SK-N-SH treated with all-trans-retinoic acid at 6 μM for 48 hours (cell line): ENCODE measurements at regions not wholly inside any gene's neighbourhood (a gene's known extent, or its start where the extent isn't known, plus 50 kb on each side); places are given as distances from the start of the nearest gene placed in this dataset.

Experiments used
- ATAC-seq: fragments of 200-7000 bp; cut with Tn5 transposase; 3 replicates; pipeline ENCODE4 v1.9.1; 2020; ENCODE audit warnings: mild to moderate bottlenecking, moderate library complexity
- ARNTL ChIP-seq: fragments of 450-650 bp; formaldehyde crosslinking; IDR thresholded peaks from 2 replicates; pipeline ENCODE4 v1.5.0; 2020; ENCODE audit warnings: low read depth, mild to moderate bottlenecking, moderate library complexity, borderline replicate concordance
- BACH2 ChIP-seq: fragments of 250-450 bp; sonication (Bioruptor Pico); IDR thresholded peaks from 2 replicates; pipeline ENCODE4 v1.9.0; 2021; ENCODE audit warnings: mild to moderate bottlenecking, borderline replicate concordance
- CSDC2 ChIP-seq: fragments of 250-450 bp; sonication (Bioruptor Pico); IDR thresholded peaks from 2 replicates; pipeline ENCODE4 v1.5.0; 2020; ENCODE audit warnings: mild to moderate bottlenecking, moderate library complexity
- ESRRG ChIP-seq: fragments of 250-450 bp; sonication (Bioruptor Pico); IDR thresholded peaks from 2 replicates; pipeline ENCODE4 v1.6.1; 2021; ENCODE audit warnings: mild to moderate bottlenecking
- GLIS3 ChIP-seq: fragments of 250-450 bp; sonication (Bioruptor Pico); IDR thresholded peaks from 2 replicates; pipeline ENCODE4 v1.5.0; 2020; ENCODE audit warnings: mild to moderate bottlenecking, moderate library complexity
- ISL1 ChIP-seq: fragments of 250-450 bp; sonication (Bioruptor Pico); IDR thresholded peaks from 2 replicates; pipeline ENCODE4 v2.1.2; 2022; ENCODE audit warnings: mild to moderate bottlenecking, moderate library complexity
- OSR1 ChIP-seq: fragments of 250-450 bp; sonication (Bioruptor Pico); IDR thresholded peaks from 2 replicates; pipeline ENCODE4 v1.8.0; 2022; ENCODE audit warnings: moderate library complexity, mild to moderate bottlenecking, inconsistent platforms
- RARB ChIP-seq: fragments of 250-450 bp; sonication (Bioruptor Pico); IDR thresholded peaks from 2 replicates; pipeline ENCODE4 v1.8.0; 2021; ENCODE audit warnings: mild to moderate bottlenecking, moderate library complexity
- SNAI2 ChIP-seq: fragments of 250-450 bp; sonication (Bioruptor Pico); IDR thresholded peaks from 2 replicates; pipeline ENCODE4 v1.5.0; 2020; ENCODE audit warnings: mild to moderate bottlenecking, moderate library complexity
- TCF4 ChIP-seq: fragments of 250-450 bp; sonication (Bioruptor Pico); IDR thresholded peaks from 2 replicates; pipeline ENCODE4 v1.8.0; 2021; ENCODE audit warnings: mild to moderate bottlenecking, moderate library complexity, borderline replicate concordance
- TOX ChIP-seq: fragments of 250-450 bp; sonication (Bioruptor Pico); IDR thresholded peaks from 2 replicates; pipeline ENCODE4 v1.8.0; 2021; ENCODE audit warnings: mild to moderate bottlenecking, moderate library complexity, borderline replicate concordance
- ZC3H10 ChIP-seq: fragments of 250-450 bp; sonication (Bioruptor Pico); IDR thresholded peaks from 2 replicates; pipeline ENCODE4 v1.5.1; 2021; ENCODE audit warnings: mild to moderate bottlenecking, moderate library complexity
- ZFP3 ChIP-seq: fragments of 250-450 bp; sonication (Bioruptor Pico); IDR thresholded peaks from 2 replicates; pipeline ENCODE4 v1.5.0; 2020; ENCODE audit warnings: mild to moderate bottlenecking, moderate library complexity
- ZFP30 ChIP-seq: fragments of 450-650 bp; formaldehyde crosslinking; IDR thresholded peaks from 2 replicates; pipeline ENCODE4 v1.5.0; 2022; ENCODE audit warnings: mild to moderate bottlenecking, moderate library complexity
- ZNF8 ChIP-seq: fragments of 450-650 bp; formaldehyde crosslinking; IDR thresholded peaks from 2 replicates; pipeline ENCODE4 v1.5.0; 2020; ENCODE audit warnings: mild to moderate bottlenecking, moderate library complexity
- TF ChIP-seq, protein P1 (sequence below): fragments of 250-450 bp; sonication (Bioruptor Pico); IDR thresholded peaks from 2 replicates; pipeline ENCODE4 v1.5.1; 2020; ENCODE audit warnings: low read depth, mild to moderate bottlenecking, moderate library complexity
- TF ChIP-seq, protein P2 (sequence below): fragments of 250-450 bp; sonication (Bioruptor Pico); IDR thresholded peaks from 2 replicates; pipeline ENCODE4 v1.8.0; 2021; ENCODE audit warnings: low read depth, mild to moderate bottlenecking, moderate library complexity, borderline replicate concordance
- TF ChIP-seq, protein P3 (sequence below): fragments of 250-450 bp; sonication (Bioruptor Pico); IDR thresholded peaks from 2 replicates; pipeline ENCODE4 v1.5.0; 2020; ENCODE audit warnings: mild to moderate bottlenecking, moderate library complexity
- TF ChIP-seq, protein P4 (sequence below): fragments of 250-450 bp; sonication (Bioruptor Pico); IDR thresholded peaks from 2 replicates; pipeline ENCODE4 v1.8.0; 2020; ENCODE audit warnings: mild to moderate bottlenecking, moderate library complexity, borderline replicate concordance
- TF ChIP-seq, protein P5 (sequence below): fragments of 250-450 bp; sonication (Bioruptor Pico); IDR thresholded peaks from 2 replicates; pipeline ENCODE4 v1.5.1; 2021; ENCODE audit warnings: mild to moderate bottlenecking, moderate library complexity

DNA sequence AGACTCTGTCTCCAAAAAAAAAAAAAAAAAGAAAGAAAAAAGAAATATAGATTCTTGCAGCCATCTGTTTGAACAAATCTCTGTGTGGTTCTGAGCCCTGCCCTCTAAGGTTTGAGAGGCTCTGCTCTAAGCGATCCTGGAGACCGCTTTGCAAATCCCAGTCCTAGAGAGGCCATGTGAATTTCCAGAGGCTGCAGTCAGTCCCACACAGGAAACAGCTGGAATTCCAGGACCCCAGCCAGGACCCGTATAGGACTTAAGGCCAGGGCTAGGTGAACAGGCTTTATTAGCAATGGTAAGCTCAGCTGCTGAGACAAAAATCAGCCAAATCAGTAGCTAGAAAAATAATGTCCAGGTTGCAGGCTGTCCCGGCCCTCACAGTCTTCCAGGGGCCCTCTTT is 154.8 kb downstream of the RPS24 start (continued):
- TF ChIP-seq, protein P1, sequence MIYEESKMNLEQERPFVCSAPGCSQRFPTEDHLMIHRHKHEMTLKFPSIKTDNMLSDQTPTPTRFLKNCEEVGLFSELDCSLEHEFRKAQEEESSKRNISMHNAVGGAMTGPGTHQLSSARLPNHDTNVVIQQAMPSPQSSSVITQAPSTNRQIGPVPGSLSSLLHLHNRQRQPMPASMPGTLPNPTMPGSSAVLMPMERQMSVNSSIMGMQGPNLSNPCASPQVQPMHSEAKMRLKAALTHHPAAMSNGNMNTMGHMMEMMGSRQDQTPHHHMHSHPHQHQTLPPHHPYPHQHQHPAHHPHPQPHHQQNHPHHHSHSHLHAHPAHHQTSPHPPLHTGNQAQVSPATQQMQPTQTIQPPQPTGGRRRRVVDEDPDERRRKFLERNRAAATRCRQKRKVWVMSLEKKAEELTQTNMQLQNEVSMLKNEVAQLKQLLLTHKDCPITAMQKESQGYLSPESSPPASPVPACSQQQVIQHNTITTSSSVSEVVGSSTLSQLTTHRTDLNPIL: no peak
- TF ChIP-seq BACH2 (no peak), ESRRG (CRISPR knock-in tag) (no peak), ISL1 (CRISPR knock-in tag) (no peak), ZNF8 (CRISPR knock-in tag) (no peak), ZFP3 (CRISPR knock-in tag) (no peak), ZFP30 (CRISPR knock-in tag) (no peak), TOX (CRISPR knock-in tag) (no peak)

DNA sequence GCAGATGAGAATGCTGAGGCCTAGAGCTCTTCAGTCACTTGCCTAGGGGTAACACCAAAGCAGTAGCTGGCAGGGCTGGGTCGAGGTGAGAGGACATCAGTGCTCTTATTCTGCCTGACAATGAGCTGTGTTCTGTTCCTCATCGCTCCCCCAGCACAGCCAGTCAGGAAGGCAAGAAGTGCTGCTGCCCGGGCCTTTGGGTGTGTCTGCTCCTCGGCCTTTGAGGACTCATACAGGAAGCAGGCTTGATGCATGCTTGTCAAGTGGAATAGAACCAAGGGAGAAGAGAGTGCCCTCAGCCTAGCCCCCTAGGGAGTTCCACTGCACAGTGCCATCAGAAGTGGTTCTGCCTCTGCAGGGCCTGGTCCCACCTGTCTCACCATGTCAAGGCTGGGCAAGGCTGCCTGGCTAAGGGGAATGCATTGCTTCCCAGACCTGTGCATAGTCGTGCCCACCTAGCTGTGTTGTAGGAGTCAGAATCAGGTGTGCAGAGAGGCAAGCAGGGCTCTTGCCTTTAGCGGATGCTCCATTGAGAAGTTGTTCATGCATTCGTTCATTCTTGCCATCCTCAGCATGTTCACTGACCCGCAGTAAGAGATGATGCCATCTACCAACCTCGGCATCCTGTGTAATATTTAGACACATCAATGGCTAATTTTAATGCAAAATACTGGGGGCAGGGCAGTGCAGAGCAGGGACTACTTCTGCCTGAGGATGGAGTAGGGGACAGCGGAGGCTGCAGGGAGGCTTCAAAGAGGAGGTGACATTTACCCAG is 156.6 kb downstream of the RPS24 start:
- no peak for TF ChIP-seq SNAI2 (CRISPR knock-in tag)
- TF ChIP-seq CSDC2 (CRISPR knock-in tag): no peak
- TF ChIP-seq RARB (CRISPR knock-in tag): no peak
- TF ChIP-seq, protein P2, sequence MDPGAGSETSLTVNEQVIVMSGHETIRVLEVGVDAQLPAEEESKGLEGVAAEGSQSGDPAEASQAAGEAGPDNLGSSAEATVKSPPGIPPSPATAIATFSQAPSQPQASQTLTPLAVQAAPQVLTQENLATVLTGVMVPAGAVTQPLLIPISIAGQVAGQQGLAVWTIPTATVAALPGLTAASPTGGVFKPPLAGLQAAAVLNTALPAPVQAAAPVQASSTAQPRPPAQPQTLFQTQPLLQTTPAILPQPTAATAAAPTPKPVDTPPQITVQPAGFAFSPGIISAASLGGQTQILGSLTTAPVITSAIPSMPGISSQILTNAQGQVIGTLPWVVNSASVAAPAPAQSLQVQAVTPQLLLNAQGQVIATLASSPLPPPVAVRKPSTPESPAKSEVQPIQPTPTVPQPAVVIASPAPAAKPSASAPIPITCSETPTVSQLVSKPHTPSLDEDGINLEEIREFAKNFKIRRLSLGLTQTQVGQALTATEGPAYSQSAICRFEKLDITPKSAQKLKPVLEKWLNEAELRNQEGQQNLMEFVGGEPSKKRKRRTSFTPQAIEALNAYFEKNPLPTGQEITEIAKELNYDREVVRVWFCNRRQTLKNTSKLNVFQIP (CRISPR knock-in tag): no peak
- TF ChIP-seq, protein P3, sequence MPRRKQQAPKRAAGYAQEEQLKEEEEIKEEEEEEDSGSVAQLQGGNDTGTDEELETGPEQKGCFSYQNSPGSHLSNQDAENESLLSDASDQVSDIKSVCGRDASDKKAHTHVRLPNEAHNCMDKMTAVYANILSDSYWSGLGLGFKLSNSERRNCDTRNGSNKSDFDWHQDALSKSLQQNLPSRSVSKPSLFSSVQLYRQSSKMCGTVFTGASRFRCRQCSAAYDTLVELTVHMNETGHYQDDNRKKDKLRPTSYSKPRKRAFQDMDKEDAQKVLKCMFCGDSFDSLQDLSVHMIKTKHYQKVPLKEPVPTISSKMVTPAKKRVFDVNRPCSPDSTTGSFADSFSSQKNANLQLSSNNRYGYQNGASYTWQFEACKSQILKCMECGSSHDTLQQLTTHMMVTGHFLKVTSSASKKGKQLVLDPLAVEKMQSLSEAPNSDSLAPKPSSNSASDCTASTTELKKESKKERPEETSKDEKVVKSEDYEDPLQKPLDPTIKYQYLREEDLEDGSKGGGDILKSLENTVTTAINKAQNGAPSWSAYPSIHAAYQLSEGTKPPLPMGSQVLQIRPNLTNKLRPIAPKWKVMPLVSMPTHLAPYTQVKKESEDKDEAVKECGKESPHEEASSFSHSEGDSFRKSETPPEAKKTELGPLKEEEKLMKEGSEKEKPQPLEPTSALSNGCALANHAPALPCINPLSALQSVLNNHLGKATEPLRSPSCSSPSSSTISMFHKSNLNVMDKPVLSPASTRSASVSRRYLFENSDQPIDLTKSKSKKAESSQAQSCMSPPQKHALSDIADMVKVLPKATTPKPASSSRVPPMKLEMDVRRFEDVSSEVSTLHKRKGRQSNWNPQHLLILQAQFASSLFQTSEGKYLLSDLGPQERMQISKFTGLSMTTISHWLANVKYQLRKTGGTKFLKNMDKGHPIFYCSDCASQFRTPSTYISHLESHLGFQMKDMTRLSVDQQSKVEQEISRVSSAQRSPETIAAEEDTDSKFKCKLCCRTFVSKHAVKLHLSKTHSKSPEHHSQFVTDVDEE (CRISPR knock-in tag): no peak
- TF ChIP-seq ZC3H10 (CRISPR knock-in tag): no peak
- TF ChIP-seq ISL1 (CRISPR knock-in tag): no peak
- TF ChIP-seq, protein P1: no peak
- TF ChIP-seq ESRRG (CRISPR knock-in tag): no peak
- TF ChIP-seq, protein P4, sequence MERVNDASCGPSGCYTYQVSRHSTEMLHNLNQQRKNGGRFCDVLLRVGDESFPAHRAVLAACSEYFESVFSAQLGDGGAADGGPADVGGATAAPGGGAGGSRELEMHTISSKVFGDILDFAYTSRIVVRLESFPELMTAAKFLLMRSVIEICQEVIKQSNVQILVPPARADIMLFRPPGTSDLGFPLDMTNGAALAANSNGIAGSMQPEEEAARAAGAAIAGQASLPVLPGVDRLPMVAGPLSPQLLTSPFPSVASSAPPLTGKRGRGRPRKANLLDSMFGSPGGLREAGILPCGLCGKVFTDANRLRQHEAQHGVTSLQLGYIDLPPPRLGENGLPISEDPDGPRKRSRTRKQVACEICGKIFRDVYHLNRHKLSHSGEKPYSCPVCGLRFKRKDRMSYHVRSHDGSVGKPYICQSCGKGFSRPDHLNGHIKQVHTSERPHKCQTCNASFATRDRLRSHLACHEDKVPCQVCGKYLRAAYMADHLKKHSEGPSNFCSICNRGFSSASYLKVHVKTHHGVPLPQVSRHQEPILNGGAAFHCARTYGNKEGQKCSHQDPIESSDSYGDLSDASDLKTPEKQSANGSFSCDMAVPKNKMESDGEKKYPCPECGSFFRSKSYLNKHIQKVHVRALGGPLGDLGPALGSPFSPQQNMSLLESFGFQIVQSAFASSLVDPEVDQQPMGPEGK (CRISPR knock-in tag): no peak
- no peak for TF ChIP-seq ARNTL
- no peak for TF ChIP-seq ZFP3 (CRISPR knock-in tag)
- TF ChIP-seq, protein P5, sequence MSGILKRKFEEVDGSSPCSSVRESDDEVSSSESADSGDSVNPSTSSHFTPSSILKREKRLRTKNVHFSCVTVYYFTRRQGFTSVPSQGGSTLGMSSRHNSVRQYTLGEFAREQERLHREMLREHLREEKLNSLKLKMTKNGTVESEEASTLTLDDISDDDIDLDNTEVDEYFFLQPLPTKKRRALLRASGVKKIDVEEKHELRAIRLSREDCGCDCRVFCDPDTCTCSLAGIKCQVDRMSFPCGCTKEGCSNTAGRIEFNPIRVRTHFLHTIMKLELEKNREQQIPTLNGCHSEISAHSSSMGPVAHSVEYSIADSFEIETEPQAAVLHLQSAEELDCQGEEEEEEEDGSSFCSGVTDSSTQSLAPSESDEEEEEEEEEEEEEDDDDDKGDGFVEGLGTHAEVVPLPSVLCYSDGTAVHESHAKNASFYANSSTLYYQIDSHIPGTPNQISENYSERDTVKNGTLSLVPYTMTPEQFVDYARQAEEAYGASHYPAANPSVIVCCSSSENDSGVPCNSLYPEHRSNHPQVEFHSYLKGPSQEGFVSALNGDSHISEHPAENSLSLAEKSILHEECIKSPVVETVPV: no peak
- no peak for TF ChIP-seq BACH2
- TF ChIP-seq OSR1 (CRISPR knock-in tag): no peak
- no peak for TF ChIP-seq GLIS3 (CRISPR knock-in tag)
- no peak for TF ChIP-seq TOX (CRISPR knock-in tag)
- no peak for TF ChIP-seq TCF4 (CRISPR knock-in tag)
- no peak for ATAC-seq
